ENCODE measurements at regions not wholly inside any gene's neighbourhood (a gene's known extent, or its start where the extent isn't known, plus 50 kb on each side); places are given as distances from the start of the nearest gene placed in this dataset.

- CTCF ChIA-PET, result interaction anchor here (0.9 to 1.9 kb wide), 3 partner anchors 30 to 307 kb away, joined by 3 to 6 read pairs (median 4); no protein-coding TSS in a partner anchor
Measured at GRCh38 chrX:13254076-13254785, 65.6 kb downstream of the ATXN3L start.

DNA sequence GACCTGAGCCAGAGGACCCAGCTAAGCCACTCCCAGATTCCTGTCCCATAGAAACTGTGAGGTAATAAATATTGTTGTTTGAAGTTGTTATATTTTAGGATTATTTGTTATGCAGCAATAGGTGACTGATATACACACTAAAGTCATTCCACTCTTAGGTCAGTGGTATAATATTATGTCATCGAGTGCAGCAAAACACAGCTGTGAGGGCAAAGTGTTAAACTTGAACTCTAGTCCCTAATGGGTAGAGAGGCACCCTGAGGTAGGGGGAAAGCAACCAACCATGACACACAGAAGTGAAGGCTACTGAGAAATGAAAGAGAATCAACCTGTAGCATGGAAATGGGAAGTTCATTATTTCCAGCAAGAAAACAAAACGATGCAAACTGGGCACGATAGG lies 66.6 kb downstream of the ATXN3L start:
- DNase-seq (ENCODE audit: extremely low spot score), result no peak
- POLR2A ChIA-PET, result no interaction called here
- CTCF ChIA-PET, result no interaction called here
- no peak for TF ChIP-seq TARDBP (IDR thresholded peaks at IDR 0.05)
- TF ChIP-seq ELF4 (IDR thresholded peaks at IDR 0.05), result no peak

More at GRCh38 chrX:13254076-13254785, 65.6 kb downstream of the ATXN3L start:
- POLR2A ChIA-PET, result no interaction called here
- TF ChIP-seq FOXK2 (IDR thresholded peaks at IDR 0.05) (no peak), TARDBP (IDR thresholded peaks at IDR 0.05) (no peak), CTBP1 (IDR thresholded peaks at IDR 0.05; ENCODE audit: borderline replicate concordance) (no peak), ELF4 (IDR thresholded peaks at IDR 0.05) (no peak), ARNT (IDR thresholded peaks at IDR 0.05) (no peak), SUZ12 (IDR thresholded peaks at IDR 0.05) (no peak)
- no peak for DNase-seq (ENCODE audit: extremely low spot score)

DNA sequence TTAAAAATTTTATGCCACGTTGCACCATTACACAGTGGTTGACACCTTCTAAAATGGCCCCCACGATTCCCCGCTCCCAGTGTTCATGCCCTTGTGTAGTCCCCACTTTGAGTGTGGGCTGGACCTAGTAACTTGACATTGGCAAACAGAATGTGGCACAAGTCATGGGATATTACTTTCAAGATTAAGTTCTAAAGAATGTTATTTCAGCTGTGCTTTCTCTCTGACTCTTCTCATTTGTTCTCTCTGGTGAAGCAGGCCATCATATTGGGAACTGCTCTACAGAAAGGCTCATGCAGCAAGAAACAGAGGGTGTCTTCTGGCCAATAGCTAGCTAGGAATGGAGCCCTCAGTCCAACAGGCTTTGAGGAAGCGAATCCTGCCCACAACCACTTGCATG lies 67.1 kb downstream of the ATXN3L start:
- TF ChIP-seq TARDBP (IDR thresholded peaks at IDR 0.05), result no peak
- no peak for TF ChIP-seq BHLHE40 (IDR thresholded peaks at IDR 0.05; ENCODE audit: borderline replicate concordance)
- ChIA-PET POLR2A (no interaction called here), CTCF (no interaction called here)

GRCh38 chrX:13250826-13251580 lies 68.8 kb downstream of the ATXN3L start:
- ChIA-PET CTCF (interaction anchor here (0.6 kb wide), 2 partner anchors 99 to 265 kb away, joined by 3 to 7 read pairs; no protein-coding TSS in a partner anchor), POLR2A (no interaction called here)
- no peak for TF ChIP-seq ZNF384 (IDR thresholded peaks at IDR 0.05)
- no peak for TF ChIP-seq ARNT (IDR thresholded peaks at IDR 0.05)
- no peak for TF ChIP-seq SUZ12 (IDR thresholded peaks at IDR 0.05)
- TF ChIP-seq BHLHE40 (IDR thresholded peaks at IDR 0.05; ENCODE audit: borderline replicate concordance), result no peak
- no peak for TF ChIP-seq TARDBP (IDR thresholded peaks at IDR 0.05)
- no peak for TF ChIP-seq LEF1 (IDR thresholded peaks at IDR 0.05; ENCODE audit: borderline replicate concordance)
- TF ChIP-seq FOXK2 (IDR thresholded peaks at IDR 0.05), result no peak
- no peak for TF ChIP-seq L3MBTL2 (conservative IDR thresholded peaks at IDR 0.05)
- no peak for TF ChIP-seq FOXM1 (IDR thresholded peaks at IDR 0.05; ENCODE audit: borderline replicate concordance)
- TF ChIP-seq SP1 (IDR thresholded peaks at IDR 0.05), result no peak
- no peak for TF ChIP-seq FOXA1 (IDR thresholded peaks at IDR 0.05)
- TF ChIP-seq NFRKB (IDR thresholded peaks at IDR 0.05), result no peak
- no peak for TF ChIP-seq ELF4 (IDR thresholded peaks at IDR 0.05)
- no peak for TF ChIP-seq PKNOX1 (IDR thresholded peaks at IDR 0.05)
- no peak for TF ChIP-seq CTBP1 (IDR thresholded peaks at IDR 0.05; ENCODE audit: borderline replicate concordance)
- TF ChIP-seq HDGF (IDR thresholded peaks at IDR 0.05; ENCODE audit: borderline replicate concordance), result no peak
- no peak for DNase-seq (ENCODE audit: extremely low spot score)

More for the DNA sequence above, 67.1 kb downstream of the ATXN3L start:
- DNase-seq (ENCODE audit: extremely low spot score), result no peak

DNA sequence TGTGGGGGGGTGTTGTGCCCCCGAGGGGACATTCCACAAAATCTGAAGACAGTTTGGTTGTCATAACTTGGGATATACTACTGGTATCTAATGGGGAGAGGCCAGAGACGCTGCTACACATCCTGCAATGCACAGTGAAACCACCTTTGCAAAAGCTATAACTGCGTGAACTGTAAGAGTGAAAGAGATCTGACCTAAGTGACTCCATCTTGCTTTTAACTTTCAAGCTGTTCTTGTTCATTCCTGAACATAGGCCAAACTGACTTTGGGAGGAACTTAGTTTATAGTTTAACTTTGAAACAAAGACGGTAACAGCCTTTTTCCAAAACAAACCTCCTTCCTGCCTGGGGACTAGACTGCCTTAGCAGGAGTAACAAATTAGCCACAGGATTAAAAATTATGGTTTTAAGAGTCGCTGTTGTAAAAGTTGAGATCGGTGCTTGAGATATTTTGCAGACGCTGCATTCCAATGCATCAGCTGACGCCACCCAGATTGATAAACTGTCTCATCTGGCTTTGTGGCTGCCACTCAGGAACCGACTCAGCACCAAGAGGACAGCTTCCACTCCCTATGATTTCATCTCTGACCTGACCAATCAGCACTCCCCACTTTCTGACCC lies 70.9 kb downstream of the ATXN3L start:
- ChIA-PET CTCF (no interaction called here), POLR2A (no interaction called here)
- no peak for DNase-seq (ENCODE audit: extremely low spot score)
- TF ChIP-seq LEF1 (IDR thresholded peaks at IDR 0.05; ENCODE audit: borderline replicate concordance) (no peak), SP1 (IDR thresholded peaks at IDR 0.05) (no peak), ZNF384 (IDR thresholded peaks at IDR 0.05) (no peak), ELF4 (IDR thresholded peaks at IDR 0.05) (no peak), HDGF (IDR thresholded peaks at IDR 0.05; ENCODE audit: borderline replicate concordance) (no peak), SUZ12 (IDR thresholded peaks at IDR 0.05) (no peak), ARNT (IDR thresholded peaks at IDR 0.05) (no peak), BHLHE40 (IDR thresholded peaks at IDR 0.05; ENCODE audit: borderline replicate concordance) (no peak), FOXM1 (IDR thresholded peaks at IDR 0.05; ENCODE audit: borderline replicate concordance) (no peak), PKNOX1 (IDR thresholded peaks at IDR 0.05) (no peak), CTBP1 (IDR thresholded peaks at IDR 0.05; ENCODE audit: borderline replicate concordance) (no peak), NFRKB (IDR thresholded peaks at IDR 0.05) (no peak), TARDBP (IDR thresholded peaks at IDR 0.05) (no peak)

DNA sequence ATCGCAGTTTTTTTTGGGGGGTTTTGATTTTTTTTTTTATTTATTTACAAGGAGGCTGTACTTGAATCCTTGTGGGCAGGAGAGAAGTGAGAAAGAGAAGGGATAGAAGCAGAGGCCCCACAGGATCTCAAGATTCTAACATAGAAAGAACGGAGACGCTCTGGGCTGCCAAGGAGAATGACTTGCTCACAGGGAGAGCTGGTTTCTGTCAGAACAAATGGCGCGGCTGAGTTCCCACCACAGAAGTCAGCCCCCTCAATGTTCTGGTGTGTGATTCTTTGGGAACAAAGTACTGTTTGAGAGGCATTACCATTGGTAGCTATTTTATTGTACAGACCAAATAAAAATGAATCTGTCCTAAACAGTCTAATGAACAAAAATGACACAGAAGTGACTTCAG lies 80.6 kb downstream of the ATXN3L start:
- CTCF ChIA-PET, result no interaction called here
- DNase-seq (ENCODE audit: extremely low spot score), result no peak
- POLR2A ChIA-PET, result no interaction called here
- TF ChIP-seq NFRKB (IDR thresholded peaks at IDR 0.05) (no peak), L3MBTL2 (conservative IDR thresholded peaks at IDR 0.05) (no peak), PKNOX1 (IDR thresholded peaks at IDR 0.05) (no peak), HDGF (IDR thresholded peaks at IDR 0.05; ENCODE audit: borderline replicate concordance) (no peak), SP1 (IDR thresholded peaks at IDR 0.05) (no peak), ARNT (IDR thresholded peaks at IDR 0.05) (no peak), FOXM1 (IDR thresholded peaks at IDR 0.05; ENCODE audit: borderline replicate concordance) (no peak), BHLHE40 (IDR thresholded peaks at IDR 0.05; ENCODE audit: borderline replicate concordance) (no peak), LEF1 (IDR thresholded peaks at IDR 0.05; ENCODE audit: borderline replicate concordance) (no peak), ZNF384 (IDR thresholded peaks at IDR 0.05) (no peak), ELF4 (IDR thresholded peaks at IDR 0.05) (no peak)
